T-helper 17 cell (primary cell): ENCODE measurements at regions not wholly inside any gene's neighbourhood (a gene's known extent, or its start where the extent isn't known, plus 50 kb on each side); places are given as distances from the start of the nearest gene placed in this dataset.
"Not testable (repeated sequence)": the region's sequence is repeated elsewhere in the genome, so short reads cannot be mapped to it uniquely, and the experiment has no call there.

Source experiments
- ATAC-seq: fragments of 150-1000 bp; cut with Tn5 transposase; 2 replicates; pipeline ENCODE4 v1.10.0; 2021; ENCODE audit warnings: mild to moderate bottlenecking, moderate library complexity
- DNase-seq, 3 donors: peaks; one replicate each; pipeline versions ENCODE4 v3.0.0 to v3.0.0-alpha.2; 2020 to 2021
- H3K9me3 ChIP-seq: one replicate; pipeline ENCODE4 v1.7.0; 2013; ENCODE audit warnings: low read length, mild to moderate bottlenecking; ENCODE audit not compliant: control insufficient read depth, poor library complexity, severe bottlenecking
- H3K27ac Mint-ChIP-seq: one replicate; pipeline ENCODE4 v1.8.0; 2022; ENCODE audit warnings: mild to moderate bottlenecking, moderate library complexity, mixed read lengths
- H3K27me3 Mint-ChIP-seq: one replicate; pipeline ENCODE4 v1.8.0; 2022; ENCODE audit warnings: mixed read lengths
- H3K36me3 Mint-ChIP-seq: one replicate; pipeline ENCODE4 v1.8.0; 2022; ENCODE audit warnings: low read depth, mixed read lengths
- H3K4me1 Mint-ChIP-seq: one replicate; pipeline ENCODE4 v1.8.0; 2022; ENCODE audit warnings: mild to moderate bottlenecking, mixed read lengths
- H3K4me3 Mint-ChIP-seq: one replicate; pipeline ENCODE4 v1.8.0; 2022; ENCODE audit warnings: mild to moderate bottlenecking, moderate library complexity, mixed read lengths

GRCh38 chr20:47927385-47927851, 142.1 kb upstream of the SULF2 start:
- no peaks in the 10 kb centered on the region for H3K9me3 ChIP-seq
- Mint-ChIP-seq H3K4me1 (no peaks in the 10 kb centered on the region), H3K27me3 (peaks cover 49% of the 10 kb centered on the region), H3K27ac (no peak overlapping the region), H3K36me3 (no peaks in the 10 kb centered on the region), H3K4me3 (no peak overlapping the region)
- no peak for ATAC-seq
- DNase-seq = no peak

GRCh38 chr20:47926731-47927130, 141.4 kb upstream of the SULF2 start:
- ATAC-seq (no peak), DNase-seq (no peak)
- H3K36me3 Mint-ChIP-seq = no peaks in the 10 kb centered on the region
- no peak overlapping the region for H3K4me3 Mint-ChIP-seq
- no peaks in the 10 kb centered on the region for H3K4me1 Mint-ChIP-seq
- no peaks in the 10 kb centered on the region for H3K9me3 ChIP-seq
- no peak overlapping the region for H3K27ac Mint-ChIP-seq
- peaks cover 52% of the 10 kb centered on the region for H3K27me3 Mint-ChIP-seq

GRCh38 chr20:47925593-47925992, 140.3 kb upstream of the SULF2 start:
- H3K4me1 Mint-ChIP-seq = no peaks in the 10 kb centered on the region
- DNase-seq (no peak), ATAC-seq (no peak)
- no peak overlapping the region for H3K27ac Mint-ChIP-seq
- H3K27me3 Mint-ChIP-seq = peaks cover 51% of the 10 kb centered on the region
- no peak overlapping the region for H3K4me3 Mint-ChIP-seq
- no peaks in the 10 kb centered on the region for H3K36me3 Mint-ChIP-seq
- H3K9me3 ChIP-seq = no peaks in the 10 kb centered on the region

GRCh38 chr20:47922269-47922668, 137.0 kb upstream of the SULF2 start:
- no peaks in the 10 kb centered on the region for H3K36me3 Mint-ChIP-seq
- no peak overlapping the region for H3K27ac Mint-ChIP-seq
- H3K4me1 Mint-ChIP-seq = no peaks in the 10 kb centered on the region

GRCh38 chr20:47921829-47922228, 136.5 kb upstream of the SULF2 start:
- not testable (repeated sequence) for ATAC-seq, H3K36me3 Mint-ChIP-seq, H3K4me3 Mint-ChIP-seq, H3K4me1 Mint-ChIP-seq, H3K9me3 ChIP-seq, H3K27ac Mint-ChIP-seq, DNase-seq
- H3K27me3 Mint-ChIP-seq = peaks cover 38% of the 10 kb centered on the region

More at GRCh38 chr20:47922269-47922668, 137.0 kb upstream of the SULF2 start:
- no peaks in the 10 kb centered on the region for H3K9me3 ChIP-seq
- no peak overlapping the region for H3K4me3 Mint-ChIP-seq
- H3K27me3 Mint-ChIP-seq = peaks cover 39% of the 10 kb centered on the region
- ATAC-seq (no peak), DNase-seq (no peak)

- H3K27ac Mint-ChIP-seq = no peak overlapping the region
- H3K27me3 Mint-ChIP-seq = peaks cover 34% of the 10 kb centered on the region
- ATAC-seq (no peak), DNase-seq (no peak)
- no peaks in the 10 kb centered on the region for H3K9me3 ChIP-seq
- H3K36me3 Mint-ChIP-seq = no peaks in the 10 kb centered on the region
- no peaks in the 10 kb centered on the region for H3K4me1 Mint-ChIP-seq
- H3K4me3 Mint-ChIP-seq = no peak overlapping the region
Observed at GRCh38 chr20:47921408-47921807, 136.1 kb upstream of the SULF2 start.

- ATAC-seq = no peak
Observed at GRCh38 chr20:47917549-47918070, 132.3 kb upstream of the SULF2 start.

GRCh38 chr20:47915495-47915894, 130.2 kb upstream of the SULF2 start:
- no peak overlapping the region for H3K27ac Mint-ChIP-seq
- H3K9me3 ChIP-seq = no peaks in the 10 kb centered on the region
- DNase-seq = no peak
- no peak for ATAC-seq
- no peak overlapping the region for H3K4me3 Mint-ChIP-seq
- H3K27me3 Mint-ChIP-seq = peaks cover 27% of the 10 kb centered on the region
- peaks cover 2% of the 10 kb centered on the region for H3K36me3 Mint-ChIP-seq
- peaks cover 2% of the 10 kb centered on the region for H3K4me1 Mint-ChIP-seq

More at GRCh38 chr20:47917549-47918070, 132.3 kb upstream of the SULF2 start:
- H3K36me3 Mint-ChIP-seq = no peaks in the 10 kb centered on the region
- peaks cover 26% of the 10 kb centered on the region for H3K27me3 Mint-ChIP-seq
- no peaks in the 10 kb centered on the region for H3K9me3 ChIP-seq
- H3K4me3 Mint-ChIP-seq = no peak overlapping the region
- no peak overlapping the region for H3K27ac Mint-ChIP-seq
- H3K4me1 Mint-ChIP-seq = no peaks in the 10 kb centered on the region
- no peak for DNase-seq

- ATAC-seq (no peak), DNase-seq (no peak)
- H3K9me3 ChIP-seq = no peaks in the 10 kb centered on the region
- Mint-ChIP-seq H3K36me3 (peaks cover 2% of the 10 kb centered on the region), H3K27me3 (peaks cover 28% of the 10 kb centered on the region), H3K4me1 (peaks cover 2% of the 10 kb centered on the region), H3K4me3 (no peak overlapping the region), H3K27ac (no peak overlapping the region)
Observed at GRCh38 chr20:47914792-47915191, 129.5 kb upstream of the SULF2 start.

- peaks cover 46% of the 10 kb centered on the region for H3K27me3 Mint-ChIP-seq
- H3K4me3 Mint-ChIP-seq, H3K9me3 ChIP-seq, H3K27ac Mint-ChIP-seq, DNase-seq, ATAC-seq, H3K4me1 Mint-ChIP-seq, H3K36me3 Mint-ChIP-seq: not testable (repeated sequence)
Observed at GRCh38 chr20:47912786-47913501, 127.7 kb upstream of the SULF2 start.

- H3K27me3 Mint-ChIP-seq = peaks cover 54% of the 10 kb centered on the region
- ATAC-seq, DNase-seq, H3K27ac Mint-ChIP-seq, H3K4me3 Mint-ChIP-seq, H3K36me3 Mint-ChIP-seq, H3K9me3 ChIP-seq, H3K4me1 Mint-ChIP-seq: not testable (repeated sequence)
Observed at GRCh38 chr20:47912165-47912564, 126.9 kb upstream of the SULF2 start.

GRCh38 chr20:47909696-47910369, 124.6 kb upstream of the SULF2 start:
- H3K36me3 Mint-ChIP-seq, H3K9me3 ChIP-seq, H3K4me3 Mint-ChIP-seq, H3K27ac Mint-ChIP-seq, ATAC-seq, DNase-seq, H3K4me1 Mint-ChIP-seq: not testable (repeated sequence)
- H3K27me3 Mint-ChIP-seq = peaks cover 63% of the 10 kb centered on the region

- not testable (repeated sequence) for H3K4me1 Mint-ChIP-seq, H3K4me3 Mint-ChIP-seq, H3K27ac Mint-ChIP-seq, DNase-seq, H3K9me3 ChIP-seq, ATAC-seq, H3K36me3 Mint-ChIP-seq
- H3K27me3 Mint-ChIP-seq = peaks cover 67% of the 10 kb centered on the region
Observed at GRCh38 chr20:47908361-47909035, 123.2 kb upstream of the SULF2 start.
